Sigmoid colon (tissue), 6 donors: ENCODE measurements at regions not wholly inside any gene's neighbourhood (a gene's known extent, or its start where the extent isn't known, plus 50 kb on each side); places are given as distances from the start of the nearest gene placed in this dataset.

Source experiments
- DNase-seq: peaks from one replicate; pipeline ENCODE4 v3.0.0-alpha.2; 2019
- H3K27ac ChIP-seq, 4 donors: fragments of 200-600 bp; sonication (generic); one replicate each; pipeline ENCODE4 v1.5.1; 2016 to 2019; ENCODE audit warnings: mild to moderate bottlenecking in 1 of 4
- H3K27me3 ChIP-seq, 3 donors: fragments of 200-600 bp; sonication (generic); one replicate each; pipeline ENCODE4 v1.5.1; 2019; ENCODE audit warnings: mild to moderate bottlenecking in 1 of 3
- H3K36me3 ChIP-seq, 4 donors: fragments of 200-600 bp; sonication (generic); one replicate each; pipeline ENCODE4 v1.5.1; 2016 to 2019
- H3K4me1 ChIP-seq, 4 donors: fragments of 200-600 bp; sonication (generic); one replicate each; pipeline ENCODE4 v1.5.1; 2017 to 2019
- H3K4me3 ChIP-seq, 4 donors: fragments of 200-600 bp; sonication (generic); one replicate each; pipeline ENCODE4 v1.5.1; 2017 to 2019; ENCODE audit warnings: mild to moderate bottlenecking in 2 of 4, moderate library complexity in 1 of 4
- H3K9me3 ChIP-seq, 4 donors: fragments of 200-600 bp in 3 of 4; sonication (generic) in 3 of 4; one replicate each; pipeline versions ENCODE4 v1.5.1 to v1.6.1; 2013 to 2019
- CTCF ChIP-seq, 4 experiments: fragments of 450-650 bp in 3 of 4; fragments of 200-600 bp in 1 of 4; IDR thresholded peaks; one replicate each; pipeline ENCODE4 v1.5.1; 2016 to 2019; ENCODE audit warnings: antibody characterized with exemption in 4 of 4, mild to moderate bottlenecking in 3 of 4, moderate library complexity in 2 of 4
- EP300 ChIP-seq, 4 donors: sonication (generic); formaldehyde crosslinking; IDR thresholded peaks; one replicate each; pipeline ENCODE4 v1.6.1; 2017; ENCODE audit warnings: antibody characterized with exemption in 4 of 4
- POLR2A ChIP-seq, 2 donors: fragments of 450-650 bp; IDR thresholded peaks; one replicate each; pipeline ENCODE4 v1.6.1; 2016; ENCODE audit warnings: antibody characterized with exemption in 2 of 2, mild to moderate bottlenecking in 2 of 2, moderate library complexity in 2 of 2
- POLR2AphosphoS5 ChIP-seq, 4 donors: sonication (generic); formaldehyde crosslinking; IDR thresholded peaks; one replicate each; pipeline ENCODE4 v1.6.1; 2017; ENCODE audit warnings: antibody characterized with exemption in 4 of 4
- WGBS, 2 donors: extraction: QIAGEN DNeasy Blood & Tissue Kit; methylation state at CpG; one replicate each; pipeline ENCODE4 v1.1.7; 2013; 5-methylcytosine and 5-hydroxymethylcytosine counted together
- intact Hi-C: fragments of 100-400 bp; cut with DNase I; formaldehyde crosslinking; loops from one replicate; pipeline ENCODE4 v1.15.1; 2023
- donor health status: healthy with polysubstance abuse.
- donor health status: healthy.

GRCh38 chr15:47376190-47376589 lies 341.1 kb upstream of the SEMA6D start:
- intact Hi-C loops, result no loop called here
- no peaks in the 10 kb centered on the region for H3K27me3 ChIP-seq
- H3K4me1 ChIP-seq, result no peaks in the 10 kb centered on the region
- no peak overlapping the region for H3K27ac ChIP-seq
- no peak for DNase-seq
- TF ChIP-seq POLR2AphosphoS5 (IDR thresholded peaks at IDR 0.05) (no peak), POLR2A (IDR thresholded peaks at IDR 0.05) (no peak), CTCF (IDR thresholded peaks at IDR 0.05) (no peak), EP300 (IDR thresholded peaks at IDR 0.05) (no peak)
- 64 to 82% methylated on average over 3 of the region's 3 CpGs for WGBS, 2 donors
- no peaks in the 10 kb centered on the region for H3K9me3 ChIP-seq
- no peaks in the 10 kb centered on the region for H3K36me3 ChIP-seq
- H3K4me3 ChIP-seq, result no peak overlapping the region

GRCh38 chr15:47377465-47377864 lies 339.8 kb upstream of the SEMA6D start:
- no peaks in the 10 kb centered on the region for H3K4me1 ChIP-seq
- no peaks in the 10 kb centered on the region for H3K36me3 ChIP-seq
- TF ChIP-seq POLR2AphosphoS5 (IDR thresholded peaks at IDR 0.05) (no peak), POLR2A (IDR thresholded peaks at IDR 0.05) (no peak), EP300 (IDR thresholded peaks at IDR 0.05) (no peak), CTCF (IDR thresholded peaks at IDR 0.05) (no peak)
- no peak overlapping the region for H3K4me3 ChIP-seq
- WGBS, 2 donors, result 33 to 66% methylated on average over 2 of the region's 2 CpGs
- no peak overlapping the region for H3K27ac ChIP-seq
- DNase-seq, result no peak
- no peaks in the 10 kb centered on the region for H3K9me3 ChIP-seq
- intact Hi-C loops, result no loop called here
- H3K27me3 ChIP-seq, result no peaks in the 10 kb centered on the region

GRCh38 chr15:47378527-47378926 lies 338.8 kb upstream of the SEMA6D start:
- 66 to 72% methylated on average over 2 of the region's 2 CpGs for WGBS, 2 donors
- TF ChIP-seq CTCF (IDR thresholded peaks at IDR 0.05) (no peak), POLR2A (IDR thresholded peaks at IDR 0.05) (no peak), POLR2AphosphoS5 (IDR thresholded peaks at IDR 0.05) (no peak), EP300 (IDR thresholded peaks at IDR 0.05) (no peak)

DNA sequence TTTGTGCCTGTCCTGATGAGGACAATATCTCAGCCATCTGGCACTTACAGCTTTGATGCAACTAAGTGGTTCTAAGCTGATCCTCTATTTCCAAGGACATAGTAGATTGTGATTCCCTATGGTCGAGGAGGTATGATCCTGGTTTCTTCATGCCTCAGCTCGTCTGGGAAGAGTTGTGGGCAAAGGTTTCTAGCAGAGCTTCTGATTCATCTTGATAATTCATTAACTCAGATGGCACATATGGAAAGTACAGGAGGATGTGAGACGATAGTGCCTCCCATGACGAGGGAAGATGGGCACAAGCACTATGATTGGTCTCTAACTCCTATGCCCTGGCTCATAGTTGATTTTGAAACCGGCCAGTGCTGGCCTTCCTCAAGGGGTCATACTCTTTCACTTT lies 334.2 kb upstream of the SEMA6D start:
- intact Hi-C loops, result no loop called here
- 78 to 90% methylated on average over 5 of the region's 5 CpGs for WGBS, 2 donors
- DNase-seq, result no peak
- Histone ChIP-seq H3K27ac (no peak overlapping the region), H3K36me3 (no peaks in the 10 kb centered on the region), H3K27me3 (no peaks in the 10 kb centered on the region), H3K4me3 (no peak overlapping the region), H3K4me1 (peaks cover 0 to 12% (median 3%) of the 10 kb centered on the region in 4 donors), H3K9me3 (no peaks in the 10 kb centered on the region)
- no peak for TF ChIP-seq POLR2AphosphoS5 (IDR thresholded peaks at IDR 0.05)
- no peak for TF ChIP-seq CTCF (IDR thresholded peaks at IDR 0.05)
- TF ChIP-seq POLR2A (IDR thresholded peaks at IDR 0.05), result no peak
- TF ChIP-seq EP300 (IDR thresholded peaks at IDR 0.05), result no peak

More at GRCh38 chr15:47378527-47378926, 338.8 kb upstream of the SEMA6D start:
- Histone ChIP-seq H3K4me1 (peaks cover 0 to 2% (median 0%) of the 10 kb centered on the region in 4 donors), H3K4me3 (no peak overlapping the region), H3K9me3 (no peaks in the 10 kb centered on the region), H3K27ac (no peak overlapping the region), H3K27me3 (no peaks in the 10 kb centered on the region), H3K36me3 (no peaks in the 10 kb centered on the region)
- DNase-seq, result no peak
- intact Hi-C loops, result no loop called here

DNA sequence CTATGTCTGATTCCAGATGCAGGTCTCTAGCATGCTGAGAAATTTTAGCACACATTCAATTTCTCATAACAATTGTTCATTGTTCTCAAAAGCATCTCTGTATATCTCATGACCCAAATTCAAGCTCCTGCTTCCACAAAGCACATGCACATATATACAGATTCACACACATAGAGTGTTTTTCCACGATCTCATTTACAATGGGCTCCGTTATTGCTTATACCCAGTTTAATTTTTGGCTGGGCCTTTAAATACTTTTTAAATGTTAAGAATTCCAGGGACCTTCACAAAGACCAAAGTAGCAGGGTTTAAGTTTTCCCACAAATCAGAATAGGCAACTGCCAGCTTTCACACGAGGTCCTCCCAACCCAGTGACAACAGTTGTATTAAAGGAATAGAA lies 333.5 kb upstream of the SEMA6D start:
- intact Hi-C loops, result no loop called here
- no peak for TF ChIP-seq EP300 (IDR thresholded peaks at IDR 0.05)
- TF ChIP-seq CTCF (IDR thresholded peaks at IDR 0.05), result no peak
- no peak for TF ChIP-seq POLR2AphosphoS5 (IDR thresholded peaks at IDR 0.05)
- TF ChIP-seq POLR2A (IDR thresholded peaks at IDR 0.05), result no peak
- no peak for DNase-seq
- Histone ChIP-seq H3K4me3 (no peak overlapping the region), H3K9me3 (no peaks in the 10 kb centered on the region), H3K27ac (peak overlapping the region in 1 of 4 donors; percentile 33), H3K27me3 (no peaks in the 10 kb centered on the region), H3K36me3 (no peaks in the 10 kb centered on the region), H3K4me1 (peaks cover 0 to 12% (median 3%) of the 10 kb centered on the region in 4 donors)
- 67 to 75% methylated on average over 3 of the region's 3 CpGs for WGBS, 2 donors
